NCI-H2196 (cell line): ENCODE measurements at regions not wholly inside any gene's neighbourhood (a gene's known extent, or its start where the extent isn't known, plus 50 kb on each side); places are given as distances from the start of the nearest gene placed in this dataset.
"Not testable (repeated sequence)": the region's sequence is repeated elsewhere in the genome, so short reads cannot be mapped to it uniquely, and the experiment has no call there.

ENCODE experiments used
- DNase-seq: peaks from one replicate; lab custom pipeline; 2025; ENCODE audit not compliant: unreplicated experiment; lab: John Stamatoyannopoulos, UW

DNA sequence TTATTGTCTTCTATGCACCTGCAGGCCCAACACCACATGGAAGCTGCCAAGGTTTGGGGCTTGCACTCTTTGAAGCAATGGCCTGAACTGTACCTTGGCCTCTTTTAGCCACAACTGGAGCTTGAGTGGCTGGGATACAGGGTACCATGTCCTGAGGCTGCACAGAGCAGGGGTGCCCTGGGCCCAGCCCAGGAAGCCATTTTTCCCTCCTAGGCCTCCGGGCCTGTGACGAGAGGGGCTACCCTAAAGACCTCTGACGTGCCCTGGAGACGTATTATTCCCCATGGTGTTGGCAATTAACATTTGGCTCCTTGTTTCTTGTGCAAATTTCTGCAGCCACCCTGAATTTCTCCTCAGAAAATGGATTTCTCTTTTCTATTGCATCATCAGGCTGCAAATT is 519.9 kb upstream of the MAGEB18 start:
- DNase-seq, result no peak

DNA sequence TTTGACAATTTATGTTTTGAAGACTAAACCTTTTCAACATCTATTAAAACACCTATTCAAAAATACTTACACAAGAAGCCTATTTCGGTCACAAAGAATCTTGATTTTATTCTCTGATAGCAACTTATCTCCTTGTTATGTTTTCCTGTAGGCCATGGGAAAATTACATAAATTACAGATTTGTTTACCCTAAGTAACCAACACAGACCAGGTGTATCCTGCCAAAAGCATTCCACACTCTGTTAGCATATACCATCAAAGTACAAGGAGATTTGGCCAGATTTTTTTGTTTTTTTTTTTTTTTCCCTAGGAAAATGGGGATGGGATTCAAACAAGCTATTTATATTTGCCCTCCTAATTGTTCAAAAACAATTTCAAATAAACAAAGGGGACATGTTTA is 497.9 kb upstream of the MAGEB18 start:
- DNase-seq, result no peak

DNA sequence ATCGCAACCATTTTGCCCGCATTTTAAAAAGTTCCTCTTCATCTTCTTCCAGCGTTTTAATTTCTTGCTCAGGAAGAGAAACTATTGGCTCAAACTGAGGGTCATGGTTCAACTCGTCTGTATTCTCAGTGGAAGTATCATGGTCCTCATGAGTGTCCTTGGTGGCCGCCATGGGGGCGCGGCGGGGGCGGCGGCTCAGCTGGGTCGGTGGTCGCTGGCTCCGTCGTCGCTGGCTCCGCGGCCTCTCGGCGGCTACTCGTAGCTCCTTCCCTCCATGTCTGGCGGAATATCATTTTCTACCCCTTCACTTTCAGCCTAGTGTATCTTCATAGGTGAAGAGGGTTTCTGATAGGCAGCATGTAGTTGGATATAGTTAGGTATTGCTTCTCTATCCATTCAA is 492.0 kb upstream of the MAGEB18 start:
- DNase-seq, result no peak

DNA sequence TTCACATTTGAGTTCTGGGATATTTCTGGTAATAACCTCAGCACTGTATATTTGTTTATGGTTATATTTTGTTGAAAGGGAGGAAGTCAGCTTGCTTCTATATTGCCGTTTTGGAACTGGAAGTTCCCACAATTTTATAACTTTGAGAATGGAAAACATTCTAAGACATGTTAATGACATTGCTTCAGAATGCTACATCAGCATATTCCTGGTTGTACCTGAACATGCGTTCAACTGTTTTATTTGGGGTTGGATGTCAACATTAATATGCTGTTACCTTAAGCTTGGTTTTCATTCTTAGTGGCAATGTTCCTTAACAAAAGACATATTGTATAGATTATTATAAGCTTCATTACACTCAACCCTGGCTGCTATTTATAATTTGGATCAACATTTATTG is 489.4 kb upstream of the MAGEB18 start:
- no peak for DNase-seq

DNA sequence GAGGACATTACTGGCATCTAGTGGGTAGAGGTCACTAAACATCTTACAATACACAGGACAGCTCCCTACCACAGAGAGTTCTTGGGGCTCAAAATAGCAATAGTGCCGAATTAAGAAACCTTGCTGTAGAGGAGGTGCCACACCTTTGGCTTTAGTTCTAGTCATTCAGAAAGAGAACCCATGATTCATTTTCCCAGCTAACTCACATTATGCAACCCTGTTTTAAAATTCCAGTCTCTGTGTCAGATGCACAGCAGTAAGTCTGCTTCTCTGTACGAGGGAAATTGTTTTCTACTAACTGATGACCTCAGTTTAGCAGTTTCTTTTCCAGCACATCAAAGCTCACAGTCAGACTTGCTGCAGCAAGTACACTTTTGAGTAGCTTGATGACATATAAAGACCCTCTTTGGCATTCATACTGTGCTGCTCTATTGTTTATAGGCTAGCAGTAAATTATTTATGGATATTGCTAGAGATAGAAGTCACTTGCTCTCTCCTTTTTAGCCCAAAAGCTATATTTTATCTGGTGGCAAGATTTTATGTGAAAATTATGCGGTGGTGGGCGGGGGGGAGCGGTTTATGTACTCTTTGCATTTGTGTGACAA is 487.8 kb upstream of the MAGEB18 start:
- DNase-seq, result no peak

DNA sequence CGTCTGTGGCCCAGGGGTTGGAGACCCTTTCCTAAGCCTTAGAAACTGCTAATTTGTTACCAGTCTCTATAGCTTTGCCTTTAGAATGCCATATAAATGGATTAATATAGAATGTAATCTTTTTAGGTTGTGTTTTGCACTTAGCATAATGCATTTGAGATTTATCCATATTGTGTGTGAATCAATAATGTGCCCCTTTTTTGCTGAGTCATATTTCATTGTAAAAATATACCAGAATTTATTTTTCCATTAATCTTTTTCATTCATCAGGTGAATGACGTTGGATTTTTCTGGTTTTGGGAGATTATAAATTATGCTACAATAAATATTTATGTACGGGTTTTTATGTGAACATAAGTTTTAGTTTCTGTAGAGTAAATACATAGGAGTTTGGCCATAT is 478.8 kb upstream of the MAGEB18 start:
- DNase-seq, result no peak

DNA sequence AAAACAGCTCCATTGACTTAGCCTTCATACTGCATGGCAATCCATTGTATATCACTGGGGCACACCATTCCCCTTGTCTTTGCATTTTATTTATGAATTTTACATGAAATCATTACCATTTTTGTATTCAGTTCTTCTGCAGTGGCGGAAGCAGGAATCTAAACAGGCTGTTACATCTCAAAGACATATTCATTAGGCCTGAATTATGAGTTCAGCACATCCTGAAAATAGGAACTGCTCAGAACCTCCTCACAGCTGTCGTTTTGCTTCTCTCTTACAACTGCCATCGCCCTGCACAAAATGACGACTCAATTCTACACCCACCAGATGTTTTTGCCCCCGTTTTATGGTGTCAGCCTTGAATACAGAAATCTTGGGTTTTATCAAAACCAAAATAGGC is 474.4 kb upstream of the MAGEB18 start:
- no peak for DNase-seq

DNA sequence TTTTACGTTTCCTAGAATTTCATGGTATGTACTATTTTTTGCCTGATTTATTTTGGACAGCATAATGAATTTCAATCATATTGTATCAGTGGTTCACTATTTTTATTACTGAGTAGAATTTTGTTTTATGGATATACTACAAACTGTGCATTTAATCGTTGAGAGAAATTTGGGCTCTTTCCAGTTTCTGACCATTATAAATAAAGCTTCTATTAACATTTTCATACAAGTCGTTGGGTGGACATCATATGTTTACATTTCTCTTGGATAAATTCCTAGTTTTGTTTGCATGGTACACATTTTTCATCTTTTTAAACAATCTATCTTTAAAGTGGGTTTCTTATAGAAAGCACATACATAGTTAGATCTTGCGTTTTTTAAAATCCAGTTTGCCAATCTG is 472.7 kb upstream of the MAGEB18 start:
- no peak for DNase-seq

DNA sequence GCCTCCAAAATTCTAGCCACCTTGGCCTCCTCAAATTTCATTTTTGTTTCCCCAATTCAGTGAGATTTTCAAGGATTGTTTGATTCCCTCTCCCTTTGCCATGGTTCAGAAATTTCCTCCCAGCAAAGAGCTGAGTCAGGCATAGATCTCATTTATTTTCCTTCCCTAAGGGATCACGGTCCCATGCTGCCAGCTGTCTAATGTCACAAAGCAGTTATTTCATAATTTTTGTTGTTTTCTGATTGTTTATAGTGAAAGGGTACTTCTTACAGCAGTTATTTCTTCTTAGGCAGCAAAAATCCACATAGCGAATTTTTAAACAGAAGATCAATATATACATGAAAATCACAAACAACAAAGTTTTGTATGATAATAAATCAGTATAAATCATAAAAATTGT is 470.5 kb upstream of the MAGEB18 start:
- no peak for DNase-seq

DNA sequence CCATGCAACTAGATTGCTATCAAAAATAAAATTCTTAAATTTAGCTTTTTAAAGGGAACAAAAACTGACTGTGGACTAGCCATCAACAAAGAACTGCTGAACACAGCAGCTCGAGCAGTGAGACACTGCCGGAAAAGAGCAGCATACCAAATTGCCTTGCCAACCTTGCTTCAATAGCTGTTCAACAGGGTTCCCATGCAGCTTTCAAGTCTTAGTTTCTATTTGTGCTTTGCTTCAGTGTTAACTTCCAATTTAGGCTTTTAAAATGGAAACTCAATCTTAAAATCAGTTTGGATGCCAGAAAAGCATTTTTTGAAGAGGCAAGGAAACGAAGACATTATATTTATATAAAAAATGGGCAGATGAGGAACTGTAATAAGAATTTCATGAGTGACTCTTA is 463.4 kb upstream of the MAGEB18 start:
- no peak for DNase-seq

DNA sequence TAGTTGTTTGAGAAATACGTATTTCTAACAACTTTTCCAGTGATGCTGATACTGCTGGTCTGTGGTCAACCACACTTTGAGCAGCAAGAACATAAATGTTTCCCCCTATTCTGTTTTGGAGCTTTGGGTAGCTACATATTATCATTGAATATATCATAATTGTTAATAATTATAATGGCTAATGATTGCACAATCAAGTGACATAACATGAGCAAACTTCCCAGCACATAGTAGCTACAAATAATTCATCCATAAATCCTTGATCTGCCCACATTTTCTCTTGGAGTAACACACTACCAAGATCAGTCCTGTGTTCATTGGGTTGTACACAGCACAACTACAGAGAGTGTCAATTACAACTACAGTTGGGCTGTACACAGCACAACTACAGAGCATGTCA is 436.3 kb upstream of the MAGEB18 start:
- DNase-seq, result no peak

DNA sequence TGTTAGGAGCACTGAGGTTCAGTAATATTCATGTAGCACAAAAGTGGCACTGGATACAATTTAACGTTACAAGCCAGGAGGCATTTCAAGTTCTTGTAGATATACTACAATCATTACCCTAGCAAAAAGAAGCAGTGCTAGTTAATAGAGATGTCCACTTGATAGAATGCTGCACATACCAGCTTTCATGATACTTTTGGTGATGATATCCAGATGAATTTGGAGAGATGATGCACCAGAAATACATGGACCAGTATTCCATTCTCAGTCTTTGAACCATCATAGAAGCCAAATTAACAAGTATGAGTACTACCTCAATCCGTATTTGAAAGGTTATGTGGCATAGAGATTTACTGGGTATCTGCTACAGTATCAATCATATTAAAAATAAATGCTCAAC is 421.0 kb upstream of the MAGEB18 start:
- no peak for DNase-seq

DNA sequence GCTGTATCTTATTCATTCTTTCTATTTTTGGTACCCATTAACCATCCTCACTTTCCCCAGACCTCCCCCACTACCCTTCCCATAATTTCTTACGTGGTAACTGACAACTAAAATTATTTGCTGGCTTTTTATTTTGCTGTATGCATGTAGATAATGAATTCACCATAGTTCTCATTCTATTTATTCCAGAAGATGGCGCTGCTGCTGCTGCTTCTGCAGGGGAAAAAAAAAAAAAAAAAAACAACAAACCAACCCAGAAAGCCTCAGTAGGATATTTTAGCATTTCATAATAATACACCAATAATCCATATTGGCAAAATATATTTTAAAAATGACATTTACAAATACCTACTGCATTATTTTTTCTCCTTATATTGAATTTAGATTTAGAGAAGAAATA is 416.6 kb upstream of the MAGEB18 start:
- no peak for DNase-seq

DNA sequence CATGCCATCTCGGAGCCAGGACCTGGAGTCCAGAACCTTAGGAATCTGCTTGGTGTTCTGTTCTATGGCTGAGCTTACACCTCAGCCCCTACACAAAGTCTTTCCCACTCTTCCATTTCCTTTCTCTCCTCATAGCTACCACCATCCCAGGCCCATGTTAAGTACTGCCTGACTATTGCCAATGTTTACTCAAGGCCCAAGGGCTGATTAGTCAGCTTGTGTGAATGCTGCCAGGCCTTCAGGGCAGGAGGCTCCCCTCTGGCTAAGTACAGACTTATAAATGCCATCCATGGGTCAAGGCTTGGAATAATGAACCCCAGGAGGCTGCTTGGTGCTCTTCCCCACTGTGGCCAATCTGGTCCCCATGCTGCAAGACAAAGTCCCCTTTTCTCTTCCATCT is 411.6 kb upstream of the MAGEB18 start:
- no peak for DNase-seq

DNA sequence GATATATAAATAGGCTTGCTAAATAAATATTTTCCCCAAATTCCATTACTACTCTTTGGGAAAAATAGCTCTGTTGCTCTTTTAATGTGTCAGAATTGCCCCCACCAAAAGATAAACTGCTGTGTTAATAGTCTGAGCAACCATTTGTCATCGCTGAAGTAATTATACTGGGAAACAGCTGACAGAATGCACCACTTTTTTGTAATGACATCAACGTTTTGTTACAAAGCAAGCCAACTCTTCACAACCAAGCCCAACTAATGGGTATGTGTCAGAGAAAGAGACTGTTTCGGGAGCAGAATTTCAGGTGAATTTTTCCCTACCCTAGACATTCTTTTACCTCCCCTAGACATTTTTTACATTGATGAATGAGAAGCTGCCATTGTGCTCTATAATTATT is 405.0 kb upstream of the MAGEB18 start:
- no peak for DNase-seq

DNA sequence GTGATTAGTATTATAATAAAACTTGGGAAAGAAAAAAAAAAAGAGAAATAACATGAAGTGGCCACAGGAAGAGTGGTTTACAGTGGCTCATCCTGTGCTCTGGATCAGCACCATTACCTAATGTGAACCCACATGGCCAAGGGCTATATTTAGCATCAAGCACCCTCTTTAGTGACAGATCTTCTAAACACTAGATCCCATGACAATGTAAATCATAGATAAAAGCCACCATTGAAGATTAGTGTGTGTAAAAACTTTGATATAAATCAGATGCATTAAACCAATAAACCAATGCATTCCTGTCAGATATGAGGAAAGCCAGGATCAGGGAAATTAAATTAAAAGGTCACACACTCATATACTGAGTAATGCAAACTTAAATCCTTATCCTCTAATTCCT is 400.6 kb upstream of the MAGEB18 start:
- DNase-seq, result no peak

DNA sequence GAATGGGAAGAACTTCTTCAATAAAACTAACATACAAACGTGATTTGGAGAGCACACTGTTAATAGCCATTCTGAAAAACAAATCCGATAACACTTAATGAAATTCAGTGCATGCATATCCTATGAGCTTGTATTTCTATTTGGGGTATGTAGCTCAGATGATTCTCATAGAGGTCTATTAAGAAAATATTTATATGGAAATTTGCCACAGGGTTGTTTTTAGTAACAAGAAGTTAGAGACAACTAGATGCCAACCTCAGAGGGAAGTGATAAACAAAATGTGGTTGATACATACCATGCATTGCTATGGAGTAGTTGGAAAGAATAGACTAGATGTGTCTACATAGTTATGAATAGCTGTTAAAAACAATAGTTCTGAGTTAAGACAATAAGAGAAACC is 395.8 kb upstream of the MAGEB18 start:
- DNase-seq, result no peak

DNA sequence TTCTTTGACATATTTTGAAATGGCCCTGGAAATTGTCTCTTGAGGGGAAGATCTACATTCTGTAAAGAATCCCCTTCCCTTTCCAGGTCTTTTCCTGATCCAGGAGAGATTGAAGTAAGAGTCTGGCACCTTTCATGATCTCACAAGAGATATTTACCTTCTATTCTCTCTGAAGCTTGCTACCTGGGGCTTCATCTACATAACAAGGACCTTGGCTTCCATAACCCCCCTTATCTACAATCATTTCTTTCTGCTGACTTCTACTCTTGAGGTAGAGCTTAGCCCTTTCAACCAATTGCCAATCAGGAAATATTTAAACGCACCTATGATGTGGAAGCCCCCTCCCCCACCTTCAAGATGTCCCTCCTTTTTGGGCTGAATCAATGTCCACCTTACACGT is 383.7 kb upstream of the MAGEB18 start:
- no peak for DNase-seq

DNA sequence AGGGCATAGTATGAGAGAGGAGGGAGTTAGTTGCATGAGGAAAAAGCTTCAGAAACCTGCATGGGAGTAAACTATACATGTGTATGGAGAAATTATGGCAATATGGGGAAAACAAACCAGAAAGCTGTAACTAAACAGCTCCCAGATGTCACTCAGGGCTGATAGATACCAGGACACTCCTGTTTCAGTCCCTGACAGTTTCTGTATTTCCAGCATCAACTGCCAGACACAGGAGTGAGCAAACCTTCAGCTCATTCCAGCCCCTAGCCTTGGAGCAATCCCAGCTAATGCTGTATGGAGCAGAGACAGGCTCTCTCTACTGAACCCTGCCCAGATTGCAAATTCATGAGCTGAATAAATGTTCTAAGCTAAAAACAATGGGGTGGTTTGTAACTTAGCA is 382.9 kb upstream of the MAGEB18 start:
- no peak for DNase-seq

DNA sequence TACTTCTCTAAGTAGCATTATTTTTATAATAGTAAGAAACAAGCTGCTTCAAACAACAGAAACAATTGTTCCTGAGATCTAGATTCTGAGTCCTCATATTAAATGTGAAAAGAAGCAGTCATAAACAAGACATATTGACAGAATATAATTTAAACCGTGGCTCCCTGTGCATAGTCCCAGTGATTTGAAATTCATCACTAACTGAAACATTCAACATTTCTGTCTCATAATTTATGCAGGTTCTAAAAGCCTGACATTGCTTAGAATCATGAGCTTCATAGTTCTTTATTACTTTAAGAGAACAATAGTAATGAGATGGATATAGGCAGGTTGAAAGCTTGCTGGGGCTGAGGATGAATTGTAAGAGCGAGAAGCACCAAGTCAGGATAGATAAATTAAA is 375.5 kb upstream of the MAGEB18 start:
- DNase-seq, result no peak

DNA sequence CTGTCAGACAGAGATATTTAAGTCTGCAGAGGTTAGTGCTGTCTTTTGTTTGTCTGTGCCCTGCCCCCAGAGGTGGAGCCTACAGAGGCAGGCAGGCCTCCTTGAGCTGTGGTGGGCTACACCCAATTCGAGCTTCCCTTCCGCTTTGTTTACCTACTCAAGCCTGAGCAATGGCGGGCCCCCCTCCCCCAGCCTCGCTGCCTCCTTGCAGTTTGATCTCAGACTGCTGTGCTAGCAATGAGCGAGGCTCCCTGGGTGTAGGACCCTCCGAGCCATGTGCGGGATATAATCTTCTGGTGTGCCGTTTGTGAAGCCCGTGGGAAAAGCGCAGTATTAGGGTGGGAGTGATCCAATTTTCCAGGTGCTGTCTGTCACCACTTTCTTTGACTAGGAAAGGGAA is 366.3 kb upstream of the MAGEB18 start:
- DNase-seq, result not testable (repeated sequence)

DNA sequence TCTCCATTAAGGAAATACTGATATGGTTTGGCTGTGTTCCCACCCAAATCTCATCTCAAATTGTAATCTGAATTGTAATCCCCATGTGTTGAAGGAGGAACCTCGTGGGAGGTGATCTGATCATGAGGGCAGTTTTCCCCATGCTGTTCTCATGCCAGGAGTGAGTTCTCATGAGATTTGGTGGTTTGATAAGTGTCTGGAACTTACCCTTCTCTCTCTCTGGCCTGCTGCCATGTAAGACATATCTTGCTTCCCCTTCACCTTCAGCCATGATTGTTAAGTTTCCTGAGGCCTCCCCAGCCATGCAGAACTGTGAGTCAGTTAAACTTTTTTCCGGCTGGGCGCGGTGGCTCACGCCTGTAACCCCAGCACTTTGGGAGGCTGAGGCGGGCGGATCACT is 340.3 kb upstream of the MAGEB18 start:
- DNase-seq, result not testable (repeated sequence)

DNA sequence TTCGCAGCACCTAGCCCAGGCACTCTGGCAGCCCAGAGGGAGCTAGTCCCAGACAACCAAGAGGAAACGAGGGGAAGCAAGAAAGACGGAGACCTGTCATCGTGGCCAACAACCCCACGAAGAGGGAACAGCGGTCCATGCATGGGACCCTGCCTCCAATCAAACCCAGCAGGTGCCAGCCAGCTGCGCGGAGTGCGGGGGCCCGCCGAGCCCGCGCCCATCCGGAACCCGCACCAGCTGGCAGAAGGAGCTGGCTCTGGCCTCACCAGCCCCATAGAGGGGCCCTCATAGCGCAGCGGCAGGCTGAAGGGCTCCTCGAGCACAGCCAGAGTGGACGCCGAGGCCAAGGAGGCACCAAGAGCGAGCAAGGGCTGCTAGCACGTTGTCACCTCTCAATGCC is 332.4 kb upstream of the MAGEB18 start:
- DNase-seq, result no peak

DNA sequence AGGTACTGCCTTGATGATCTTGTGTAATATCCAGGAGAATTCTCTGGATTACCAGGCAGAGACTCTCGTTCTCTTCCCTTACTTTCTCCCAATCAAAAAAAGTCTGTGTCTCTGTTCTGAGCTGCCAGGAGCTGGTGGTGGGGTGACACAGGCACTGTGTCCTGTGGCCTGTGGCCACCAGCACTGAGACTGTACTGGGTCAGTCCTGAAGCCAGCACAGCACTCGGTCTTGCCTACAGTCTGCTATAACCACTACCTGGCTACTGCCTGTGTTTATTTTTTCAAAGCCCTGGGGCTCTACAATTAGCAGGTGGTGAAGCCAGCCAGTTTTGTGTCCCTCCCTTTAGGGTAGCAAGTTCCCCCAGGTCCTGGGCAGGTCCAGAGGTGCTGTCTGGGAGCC is 331.1 kb upstream of the MAGEB18 start:
- no peak for DNase-seq
